Spleen (tissue), 7 donors: ENCODE measurements at regions not wholly inside any gene's neighbourhood (a gene's known extent, or its start where the extent isn't known, plus 50 kb on each side); places are given as distances from the start of the nearest gene placed in this dataset.

Experiments
- CTCF ChIP-seq, 11 experiments: fragments of 200-600 bp in 7 of 11; fragments of 450-650 bp in 4 of 11; sonication (generic) in 4 of 11; IDR thresholded peaks in 8 of 11; conservative IDR thresholded peaks in 3 of 11; 1 replicate in 7 of 11; 2 replicates in 4 of 11; pipeline versions ENCODE4 v1.4.0 to v1.8.0; 2016 to 2021; ENCODE audit warnings: antibody characterized with exemption in 11 of 11, inconsistent platforms in 4 of 11, mild to moderate bottlenecking in 1 of 11
- POLR2A ChIP-seq, 3 donors: fragments of 450-650 bp; IDR thresholded peaks; one replicate each; pipeline ENCODE4 v1.5.1; 2017; ENCODE audit warnings: antibody characterized with exemption in 3 of 3, mild to moderate bottlenecking in 1 of 3
- POLR2AphosphoS5 ChIP-seq, 3 donors: sonication (generic); formaldehyde crosslinking; IDR thresholded peaks; one replicate each; pipeline ENCODE4 v1.5.1; 2017; ENCODE audit warnings: antibody characterized with exemption in 3 of 3
- donor health status: DM: no; HTN: no; CAD: no; lungs with moderate emphysema.
- donor health status: DM: no; HTN: no; CAD: no.
- donor health status: DM: no; HTN: no; CAD: no.

- no peak for TF ChIP-seq CTCF (IDR thresholded peaks at IDR 0.05 in 8 of 11, conservative IDR thresholded peaks at IDR 0.05 in 3 of 11)
- TF ChIP-seq POLR2A (IDR thresholded peaks at IDR 0.05), result no peak
- no peak for TF ChIP-seq POLR2AphosphoS5 (IDR thresholded peaks at IDR 0.05)
These were observed 301.5 kb upstream of the DIO3 start for GRCh38 chr14:101259748-101260147.
